T-helper 1 cell treated with Interleukin-12 subunit alpha and Interleukin-12 subunit beta and Interleukin-4 antibody, amounts not matched to agents 30 μg/mL and 1 μg/mL, for 36 hours (primary cell): ENCODE measurements at regions not wholly inside any gene's neighbourhood (a gene's known extent, or its start where the extent isn't known, plus 50 kb on each side); places are given as distances from the start of the nearest gene placed in this dataset.
"Not testable (repeated sequence)": the region's sequence is repeated elsewhere in the genome, so short reads cannot be mapped to it uniquely, and the experiment has no call there.

Experiments
- H3K27ac Mint-ChIP-seq: one replicate; pipeline ENCODE4 v1.8.0; 2021; ENCODE audit warnings: mild to moderate bottlenecking, mixed read lengths
- H3K27me3 Mint-ChIP-seq: one replicate; pipeline ENCODE4 v1.8.0; 2021; ENCODE audit warnings: low read depth, mixed read lengths
- H3K36me3 Mint-ChIP-seq: one replicate; pipeline ENCODE4 v1.8.0; 2021; ENCODE audit warnings: low read depth, mixed read lengths
- H3K4me1 Mint-ChIP-seq: one replicate; pipeline ENCODE4 v1.8.0; 2021; ENCODE audit warnings: low read depth, mixed read lengths
- H3K4me3 Mint-ChIP-seq: one replicate; pipeline ENCODE4 v1.8.0; 2021; ENCODE audit warnings: mild to moderate bottlenecking, moderate library complexity, mixed read lengths
- H3K9me3 Mint-ChIP-seq: one replicate; pipeline ENCODE4 v1.8.0; 2021; ENCODE audit warnings: mixed read lengths

GRCh38 chr4:3984796-3985195, 218.6 kb downstream of the ADRA2C start:
- H3K4me3 Mint-ChIP-seq, H3K9me3 Mint-ChIP-seq, H3K4me1 Mint-ChIP-seq, H3K27ac Mint-ChIP-seq, H3K36me3 Mint-ChIP-seq: not testable (repeated sequence)
- H3K27me3 Mint-ChIP-seq, result peaks cover 15% of the 10 kb centered on the region

DNA sequence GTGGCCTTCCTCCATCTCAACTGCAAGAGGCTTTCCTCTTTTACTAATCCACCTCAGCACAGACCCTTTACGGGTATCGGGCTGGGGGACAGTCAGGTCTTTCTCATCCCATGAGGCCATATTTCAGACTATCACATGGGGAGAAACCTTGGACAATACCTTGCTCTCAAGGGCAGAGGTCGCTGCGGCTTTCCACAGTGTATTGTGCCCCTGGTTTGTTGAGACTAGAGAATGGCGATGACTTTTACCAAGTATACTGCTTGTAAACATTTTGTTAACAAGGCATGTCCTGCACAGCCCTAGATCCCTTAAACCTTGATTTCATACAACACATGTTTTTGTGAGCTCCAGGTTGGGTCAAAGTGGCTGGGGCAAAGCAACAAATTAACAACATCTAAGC, 220.2 kb downstream of the ADRA2C start:
- H3K4me3 Mint-ChIP-seq, H3K9me3 Mint-ChIP-seq, H3K4me1 Mint-ChIP-seq, H3K27ac Mint-ChIP-seq, H3K36me3 Mint-ChIP-seq: not testable (repeated sequence)
- peaks cover 15% of the 10 kb centered on the region for H3K27me3 Mint-ChIP-seq

GRCh38 chr4:3997386-3997785, 229.3 kb downstream of the OTOP1 start:
- not testable (repeated sequence) for H3K36me3 Mint-ChIP-seq, H3K4me1 Mint-ChIP-seq, H3K9me3 Mint-ChIP-seq, H3K27me3 Mint-ChIP-seq, H3K4me3 Mint-ChIP-seq, H3K27ac Mint-ChIP-seq

GRCh38 chr4:4004036-4004435, 222.7 kb downstream of the OTOP1 start:
- H3K9me3 Mint-ChIP-seq, H3K36me3 Mint-ChIP-seq, H3K4me1 Mint-ChIP-seq, H3K4me3 Mint-ChIP-seq, H3K27ac Mint-ChIP-seq, H3K27me3 Mint-ChIP-seq: not testable (repeated sequence)

- not testable (repeated sequence) for H3K27ac Mint-ChIP-seq, H3K9me3 Mint-ChIP-seq, H3K4me3 Mint-ChIP-seq, H3K27me3 Mint-ChIP-seq, H3K4me1 Mint-ChIP-seq, H3K36me3 Mint-ChIP-seq
Measured at GRCh38 chr4:4004702-4005101, 222.0 kb downstream of the OTOP1 start.

GRCh38 chr4:4006356-4006755, 220.4 kb downstream of the OTOP1 start:
- H3K4me1 Mint-ChIP-seq, H3K36me3 Mint-ChIP-seq, H3K9me3 Mint-ChIP-seq, H3K4me3 Mint-ChIP-seq, H3K27me3 Mint-ChIP-seq, H3K27ac Mint-ChIP-seq: not testable (repeated sequence)

GRCh38 chr4:4019071-4019470, 207.7 kb downstream of the OTOP1 start:
- not testable (repeated sequence) for H3K27ac Mint-ChIP-seq, H3K36me3 Mint-ChIP-seq

GRCh38 chr4:4021161-4021560, 205.6 kb downstream of the OTOP1 start:
- H3K36me3 Mint-ChIP-seq, H3K27ac Mint-ChIP-seq, H3K4me3 Mint-ChIP-seq, H3K9me3 Mint-ChIP-seq, H3K27me3 Mint-ChIP-seq, H3K4me1 Mint-ChIP-seq: not testable (repeated sequence)

More at GRCh38 chr4:4019071-4019470, 207.7 kb downstream of the OTOP1 start:
- not testable (repeated sequence) for H3K4me3 Mint-ChIP-seq, H3K4me1 Mint-ChIP-seq, H3K9me3 Mint-ChIP-seq
- peaks cover 12% of the 10 kb centered on the region for H3K27me3 Mint-ChIP-seq

DNA sequence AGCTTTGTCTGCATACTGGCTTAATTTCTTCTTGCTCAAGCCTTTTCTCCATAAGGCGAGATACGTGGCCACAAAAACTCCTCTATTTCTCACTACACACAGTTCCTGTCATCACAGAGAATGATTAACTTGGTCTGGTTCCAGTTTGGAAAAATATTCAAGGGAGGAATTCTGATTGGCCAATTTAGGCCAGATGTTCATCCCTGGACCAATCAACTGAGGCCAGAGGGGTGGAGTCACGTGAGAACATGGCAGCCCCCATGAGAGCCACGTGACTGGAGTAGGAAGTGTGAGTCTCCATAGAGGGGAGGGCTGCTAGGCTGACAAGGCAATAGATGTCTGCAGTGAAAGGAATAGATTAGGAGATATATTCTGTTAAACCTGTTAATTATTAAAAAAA, 200.0 kb downstream of the OTOP1 start:
- H3K27me3 Mint-ChIP-seq, H3K27ac Mint-ChIP-seq, H3K9me3 Mint-ChIP-seq, H3K4me3 Mint-ChIP-seq, H3K36me3 Mint-ChIP-seq, H3K4me1 Mint-ChIP-seq: not testable (repeated sequence)

DNA sequence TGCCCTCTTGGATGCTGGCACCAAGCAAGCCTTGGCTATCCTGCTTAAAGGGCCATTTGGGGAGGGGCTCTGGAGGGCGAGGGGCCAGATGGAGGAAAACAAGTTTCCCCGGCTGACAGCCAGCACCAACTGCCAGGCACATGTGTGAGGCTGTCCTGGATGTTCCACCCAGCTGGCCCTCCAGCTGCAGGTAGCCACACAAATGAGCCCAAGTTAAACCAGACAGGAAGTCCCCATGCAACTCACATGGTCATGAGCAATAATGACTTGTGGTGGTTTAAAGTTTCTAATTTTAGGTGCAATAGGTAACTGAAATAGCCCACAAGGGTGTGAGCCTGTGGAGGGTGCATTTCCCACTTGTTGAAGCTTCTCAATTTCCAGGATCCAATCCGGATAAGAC, 198.0 kb downstream of the OTOP1 start:
- not testable (repeated sequence) for H3K4me1 Mint-ChIP-seq, H3K27me3 Mint-ChIP-seq, H3K4me3 Mint-ChIP-seq, H3K36me3 Mint-ChIP-seq, H3K27ac Mint-ChIP-seq, H3K9me3 Mint-ChIP-seq

GRCh38 chr4:4030509-4030908, 196.2 kb downstream of the OTOP1 start:
- H3K27ac Mint-ChIP-seq, H3K36me3 Mint-ChIP-seq, H3K4me3 Mint-ChIP-seq, H3K4me1 Mint-ChIP-seq, H3K27me3 Mint-ChIP-seq, H3K9me3 Mint-ChIP-seq: not testable (repeated sequence)

DNA sequence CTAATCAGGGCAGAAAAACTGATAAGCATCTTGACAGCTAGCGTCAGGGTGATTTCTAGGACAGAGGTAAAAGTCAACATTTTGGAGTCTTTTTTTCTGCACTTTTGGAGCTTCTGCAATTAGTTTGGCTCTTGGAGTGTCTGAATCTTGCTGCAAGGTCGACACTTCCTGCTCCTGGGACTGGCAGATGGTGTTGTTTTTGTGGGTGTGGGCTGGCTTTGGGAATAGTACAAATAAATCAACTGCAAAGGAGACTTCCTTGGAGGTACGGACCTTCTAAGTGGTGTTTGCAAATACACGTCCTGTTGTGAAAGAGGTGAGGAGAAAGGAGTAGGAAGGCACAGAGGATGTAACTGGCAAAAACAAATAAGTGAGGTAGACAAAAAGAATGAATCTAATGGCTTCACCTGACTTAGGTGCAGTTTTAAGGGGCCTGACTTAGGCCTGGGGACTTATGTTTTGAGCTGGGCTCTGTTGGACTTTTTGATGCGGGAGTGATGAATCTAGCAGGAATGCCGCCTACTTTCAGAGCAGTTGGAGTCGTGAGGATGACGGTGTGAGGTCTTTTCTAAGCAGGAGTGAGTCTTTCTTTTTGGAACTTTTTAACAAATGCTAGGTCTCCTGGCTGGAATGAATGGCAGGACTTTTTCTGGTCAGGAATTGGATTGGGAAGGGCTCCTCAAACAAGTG, 195.1 kb downstream of the OTOP1 start:
- not testable (repeated sequence) for H3K4me3 Mint-ChIP-seq, H3K36me3 Mint-ChIP-seq, H3K4me1 Mint-ChIP-seq

DNA sequence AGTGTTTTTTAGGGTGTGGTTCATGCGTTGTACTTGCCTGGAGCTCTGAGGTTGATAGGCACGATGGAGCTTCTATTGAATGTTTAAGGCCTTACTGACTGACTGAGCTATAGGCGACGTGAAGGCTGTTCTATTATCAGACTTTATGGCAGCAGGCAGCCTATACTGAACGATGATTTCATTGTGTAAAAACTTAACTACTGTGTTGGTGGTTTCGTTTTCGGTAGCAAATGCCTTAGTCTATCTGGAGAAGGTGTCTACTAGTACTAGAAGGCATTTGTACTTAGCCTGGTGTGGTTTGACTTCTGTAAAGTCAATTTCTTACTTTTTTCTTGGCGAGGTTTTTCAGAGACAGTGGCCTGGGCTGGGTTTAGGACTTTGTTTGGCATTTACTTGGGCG, 194.4 kb downstream of the OTOP1 start:
- H3K4me1 Mint-ChIP-seq, H3K27me3 Mint-ChIP-seq, H3K27ac Mint-ChIP-seq: not testable (repeated sequence)

More for the DNA sequence above, 195.1 kb downstream of the OTOP1 start:
- not testable (repeated sequence) for H3K27me3 Mint-ChIP-seq, H3K9me3 Mint-ChIP-seq, H3K27ac Mint-ChIP-seq

GRCh38 chr4:4032801-4033605, 193.7 kb downstream of the OTOP1 start:
- H3K27ac Mint-ChIP-seq, H3K4me3 Mint-ChIP-seq, H3K36me3 Mint-ChIP-seq, H3K4me1 Mint-ChIP-seq, H3K9me3 Mint-ChIP-seq, H3K27me3 Mint-ChIP-seq: not testable (repeated sequence)

More for the DNA sequence above, 194.4 kb downstream of the OTOP1 start:
- H3K36me3 Mint-ChIP-seq, H3K9me3 Mint-ChIP-seq, H3K4me3 Mint-ChIP-seq: not testable (repeated sequence)

GRCh38 chr4:4037399-4038138, 189.2 kb downstream of the OTOP1 start:
- H3K27ac Mint-ChIP-seq, H3K9me3 Mint-ChIP-seq, H3K4me1 Mint-ChIP-seq, H3K4me3 Mint-ChIP-seq, H3K36me3 Mint-ChIP-seq, H3K27me3 Mint-ChIP-seq: not testable (repeated sequence)
